ENCODE measurements at regions not wholly inside any gene's neighbourhood (a gene's known extent, or its start where the extent isn't known, plus 50 kb on each side); places are given as distances from the start of the nearest gene placed in this dataset.

GRCh38 chr4:175339100-175339707, 421.0 kb downstream of the ADAM29 start:
- TF ChIP-seq YY1 (tag by site-specific recombination; IDR thresholded peaks at IDR 0.05): no peak
- TF ChIP-seq ZNF169 (tag by site-specific recombination; IDR thresholded peaks at IDR 0.05): no peak
- no peak for TF ChIP-seq ZNF692 (tag by site-specific recombination; IDR thresholded peaks at IDR 0.05)
- no peak for TF ChIP-seq ZNF324 (tag by site-specific recombination; IDR thresholded peaks at IDR 0.05)
- TF ChIP-seq ZNF121 (tag by site-specific recombination; IDR thresholded peaks at IDR 0.05): no peak
- no peak for TF ChIP-seq ZNF350 (tag by site-specific recombination; IDR thresholded peaks at IDR 0.05)
- TF ChIP-seq WT1 (tag by site-specific recombination; IDR thresholded peaks at IDR 0.05): no peak
- no peak for TF ChIP-seq ZNF157 (tag by site-specific recombination; IDR thresholded peaks at IDR 0.05)
- TF ChIP-seq ZNF292 (tag by site-specific recombination; IDR thresholded peaks at IDR 0.05; ENCODE audit: borderline replicate concordance, low read depth): no peak
- no peak for TF ChIP-seq IKZF3 (tag by site-specific recombination; IDR thresholded peaks at IDR 0.05)
- no peak for TF ChIP-seq RBAK (tag by site-specific recombination; IDR thresholded peaks at IDR 0.05)
- TF ChIP-seq ZNF473 (tag by site-specific recombination; IDR thresholded peaks at IDR 0.05): no peak
- no peak for TF ChIP-seq ZEB2 (tag by site-specific recombination; IDR thresholded peaks at IDR 0.05)
- TF ChIP-seq ZNF843 (tag by site-specific recombination; IDR thresholded peaks at IDR 0.05): no peak
- no peak for TF ChIP-seq ZBTB11 (tag by site-specific recombination; conservative IDR thresholded peaks at IDR 0.05; ENCODE audit: low read depth)
- no peak for TF ChIP-seq ZNF140 (tag by site-specific recombination; IDR thresholded peaks at IDR 0.05)
- TF ChIP-seq ZNF202 (tag by site-specific recombination; IDR thresholded peaks at IDR 0.05; ENCODE audit: borderline replicate concordance): no peak
- no peak for TF ChIP-seq ZNF280D (tag by site-specific recombination; IDR thresholded peaks at IDR 0.05)
- TF ChIP-seq ZBTB20 (tag by site-specific recombination; IDR thresholded peaks at IDR 0.05): no peak
- no peak overlapping the region for H3K27ac ChIP-seq (ENCODE audit: extremely low read depth, low read depth, low read length)
- POLR2A ChIA-PET: no interaction called here

More at GRCh38 chr4:175339100-175339707, 421.0 kb downstream of the ADAM29 start:
- CTCF ChIA-PET: no interaction called here
- Histone ChIP-seq H3K4me3 (ENCODE audit: low read depth, low read length) (no peak overlapping the region), H3K36me3 (ENCODE audit: control insufficient read depth in 2 of 2, insufficient read depth in 1 of 2, low read length in 2 of 2) (no peaks in the 10 kb centered on the region), H3K4me1 (ENCODE audit: control insufficient read depth, insufficient read depth, low read length) (no peaks in the 10 kb centered on the region), H3K9me3 (ENCODE audit: control insufficient read depth, insufficient read depth, low read depth, low read length) (no peaks in the 10 kb centered on the region)

All from HEK293 (cell line).